ENCODE measurements at regions not wholly inside any gene's neighbourhood (a gene's known extent, or its start where the extent isn't known, plus 50 kb on each side); places are given as distances from the start of the nearest gene placed in this dataset.
A peak's percentile ranks its signal among the peaks of the same experiment; 100 is the strongest.

- H3K9ac ChIP-seq: no peak overlapping the region; a peak in 1 of 22 replicates
- H3K36me3 ChIP-seq: no peaks in the 10 kb centered on the region
- H3K4me1 ChIP-seq: peaks cover 62 to 83% (median 70%) of the 10 kb centered on the region in 10 experiments
- no peak overlapping the region for H3K4me3 ChIP-seq
- 0 out of 22 replicates have a peak overlapping the region, but pooled peaks of 1 of the 11 experiments have one; percentile 6 for H3K27ac ChIP-seq
- no peaks in the 10 kb centered on the region for H4K20me1 ChIP-seq
- H3K4me2 ChIP-seq: peak overlapping the region in 8 of 11 experiments; percentile 16 to 55 (median 34); a peak in 9 of 22 replicates
- no peak for TF ChIP-seq Cebpa-rat (IDR thresholded peaks at IDR 0.05)
- H3K27me3 ChIP-seq: no peaks in the 10 kb centered on the region
- H3K9me3 ChIP-seq (replicated peaks in 1 of 11): no peaks in the 10 kb centered on the region
Observed at GRCh38 chr7:134561-135256, 57.7 kb upstream of the FAM20C start.

DNA sequence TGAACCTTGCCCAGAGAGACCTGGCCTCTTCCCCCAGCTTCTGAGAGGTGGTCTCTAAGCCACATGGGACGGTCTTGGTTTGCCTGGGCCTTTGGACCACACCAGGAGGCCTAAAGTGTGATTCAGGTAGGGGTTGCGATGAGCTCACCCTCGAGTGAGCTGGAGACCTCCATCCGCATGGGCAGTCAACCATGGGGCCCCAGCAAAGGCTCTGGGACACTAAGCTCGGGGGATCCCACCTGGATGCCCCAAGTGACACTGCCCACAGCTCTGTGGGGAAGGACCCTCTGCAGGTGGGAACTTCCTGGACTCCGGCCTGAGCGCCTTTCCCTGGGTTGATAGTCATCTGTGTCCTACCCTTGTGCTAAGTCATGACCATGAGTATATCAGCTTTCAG is 57.1 kb upstream of the FAM20C start:
- H3K27me3 ChIP-seq: no peaks in the 10 kb centered on the region

DNA sequence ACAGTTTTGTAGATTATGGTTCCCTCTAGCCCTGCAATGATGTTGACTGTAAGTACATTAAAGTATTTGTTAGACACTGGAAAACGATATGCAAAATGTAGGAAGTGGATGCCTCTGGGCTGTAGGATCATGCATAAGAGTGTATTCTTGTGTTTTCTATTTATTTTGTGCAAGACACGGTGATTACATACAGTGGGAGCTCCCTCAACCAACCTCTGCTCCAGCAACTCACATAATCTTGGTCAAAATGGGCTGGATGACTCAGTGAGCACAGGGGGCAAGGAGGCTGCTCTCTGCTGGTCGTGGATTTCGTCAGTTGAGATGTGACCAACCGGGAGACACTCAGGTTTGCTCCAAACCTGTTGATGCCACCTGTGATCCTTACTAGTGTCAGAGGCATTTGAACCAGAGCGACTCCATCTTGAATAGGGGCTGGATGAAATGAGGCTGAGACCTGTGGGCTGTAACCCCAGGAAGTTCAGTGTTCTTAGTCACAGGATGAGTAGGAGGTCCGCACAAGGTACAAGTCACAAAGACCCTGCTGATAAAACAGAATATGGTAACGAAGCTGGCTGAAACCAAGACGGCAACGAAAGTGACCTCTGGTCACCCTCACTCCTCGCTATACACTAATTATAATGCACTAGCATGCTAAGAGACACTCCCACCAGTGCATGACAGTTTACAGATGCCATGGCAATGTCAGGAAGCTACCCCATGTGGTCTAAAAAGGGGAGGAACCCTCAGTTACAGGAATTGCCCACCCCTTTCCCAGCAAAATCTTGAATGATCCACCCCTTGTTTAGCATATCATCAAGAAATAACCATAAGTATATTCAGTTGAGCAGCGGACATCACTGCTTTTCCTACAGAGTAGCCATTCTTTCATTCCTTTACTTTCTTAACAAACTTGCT is 56.4 kb upstream of the FAM20C start:
- Histone ChIP-seq H3K9me3 (replicated peaks in 1 of 11) (no peaks in the 10 kb centered on the region), H3K4me2 (peak overlapping the region in 9 of 11 experiments; percentile 2 to 55 (median 32); a peak in 13 of 22 replicates), H3K36me3 (no peaks in the 10 kb centered on the region), H3K4me1 (peaks cover 51 to 74% (median 60%) of the 10 kb centered on the region in 10 experiments), H3K27ac (peak overlapping the region in 1 of 11 experiments; percentile 7; a peak in 1 of 22 replicates), H4K20me1 (no peaks in the 10 kb centered on the region), H3K4me3 (no peak overlapping the region), H3K27me3 (no peaks in the 10 kb centered on the region), H3K9ac (no peak overlapping the region)
- no peak for TF ChIP-seq Cebpa-rat (IDR thresholded peaks at IDR 0.05)

More for the DNA sequence above, 57.1 kb upstream of the FAM20C start:
- no peaks in the 10 kb centered on the region for H3K9me3 ChIP-seq (replicated peaks in 1 of 11)
- H3K4me1 ChIP-seq: peaks cover 58 to 81% (median 67%) of the 10 kb centered on the region in 10 experiments
- no peak for TF ChIP-seq Cebpa-rat (IDR thresholded peaks at IDR 0.05)
- H3K27ac ChIP-seq: no peak overlapping the region
- H3K9ac ChIP-seq: no peak overlapping the region
- H3K4me3 ChIP-seq: no peak overlapping the region
- no peaks in the 10 kb centered on the region for H4K20me1 ChIP-seq
- H3K4me2 ChIP-seq: peak overlapping the region in 9 of 11 experiments; percentile 9 to 55 (median 32); a peak in 13 of 22 replicates
- H3K36me3 ChIP-seq: no peaks in the 10 kb centered on the region

DNA sequence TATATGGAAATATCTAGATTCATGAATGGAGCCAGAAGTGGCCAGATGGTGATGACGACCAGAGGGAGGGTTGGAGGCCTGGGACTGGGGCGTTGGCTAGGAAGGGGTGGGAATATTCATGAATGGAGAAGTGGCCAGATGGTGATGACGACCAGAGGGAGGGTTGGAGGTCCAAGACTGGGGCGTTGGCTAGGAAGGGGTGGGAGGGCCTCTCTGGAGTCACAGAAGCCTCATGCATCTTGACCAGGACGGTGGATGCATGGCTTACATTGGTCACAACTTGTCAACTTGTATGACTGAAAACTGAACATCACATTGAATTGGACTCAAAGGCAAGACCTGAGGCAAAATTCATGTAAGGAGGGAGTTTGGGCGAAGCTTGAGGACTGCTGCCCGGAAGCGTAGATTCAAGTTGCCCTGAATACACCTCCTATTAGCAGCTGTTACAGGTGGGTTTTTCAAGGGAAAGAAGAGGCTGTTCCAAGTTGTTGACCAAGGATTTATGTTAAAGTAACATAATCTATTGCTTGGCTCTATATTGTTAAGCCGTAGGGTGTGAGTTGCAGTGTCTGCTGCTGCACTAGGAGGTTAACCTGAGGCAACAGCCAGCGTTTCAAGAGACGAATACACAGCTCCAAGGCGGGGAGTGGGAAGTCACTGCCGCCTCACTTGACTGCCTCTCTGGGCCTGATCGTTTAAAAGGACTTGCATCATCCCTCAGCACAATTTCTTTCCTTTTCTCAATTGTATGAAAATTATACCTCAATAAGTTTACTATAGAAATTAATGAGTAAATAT is 55.1 kb upstream of the FAM20C start:
- Histone ChIP-seq H3K9ac (no peak overlapping the region), H3K36me3 (no peaks in the 10 kb centered on the region), H3K4me3 (no peak overlapping the region), H3K9me3 (replicated peaks in 1 of 11) (no peaks in the 10 kb centered on the region), H3K4me1 (peaks cover 38 to 68% (median 50%) of the 10 kb centered on the region in 10 experiments), H3K27ac (peak overlapping the region in 3 of 11 experiments; percentile 4 to 18 (median 12); a peak in 3 of 22 replicates), H4K20me1 (no peaks in the 10 kb centered on the region), H3K27me3 (no peaks in the 10 kb centered on the region), H3K4me2 (peak overlapping the region; percentile 33 to 76 (median 62))
- 0 out of 22 replicates have a peak, but pooled peaks of 2 of the 11 experiments have one; percentile 9 to 38 for TF ChIP-seq Cebpa-rat (IDR thresholded peaks at IDR 0.05)

DNA sequence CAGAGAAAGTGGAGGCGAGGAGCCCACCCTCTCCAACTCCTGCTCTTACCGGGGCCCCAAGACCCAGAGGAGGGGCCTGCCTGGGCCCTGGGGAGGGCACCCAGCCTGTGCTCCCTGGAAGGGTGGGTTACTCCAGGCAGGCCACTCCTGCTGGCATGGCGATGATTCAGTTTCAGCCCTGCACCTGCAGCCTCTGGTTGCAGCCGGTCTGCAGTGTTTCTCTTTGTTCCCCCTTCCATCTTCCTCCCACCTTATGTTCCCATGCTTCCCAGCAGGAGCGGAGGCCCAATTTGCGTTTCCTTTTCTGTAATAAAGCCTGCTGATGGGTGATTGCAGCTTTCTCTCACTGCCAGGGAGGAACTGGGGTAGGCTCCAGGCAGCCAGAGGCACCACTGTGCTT is 53.2 kb upstream of the FAM20C start:
- H3K27ac ChIP-seq: peak overlapping the region in 5 of 11 experiments; percentile 10 to 28 (median 22); a peak in 3 of 22 replicates
- no peaks in the 10 kb centered on the region for H4K20me1 ChIP-seq
- no peaks in the 10 kb centered on the region for H3K9me3 ChIP-seq (replicated peaks in 1 of 11)
- H3K4me2 ChIP-seq: peak overlapping the region; percentile 48 to 78 (median 67)
- no peaks in the 10 kb centered on the region for H3K36me3 ChIP-seq
- no peak overlapping the region for H3K4me3 ChIP-seq
- no peaks in the 10 kb centered on the region for H3K27me3 ChIP-seq
- TF ChIP-seq Cebpa-rat (IDR thresholded peaks at IDR 0.05): no peak
- peak overlapping the region in 2 of 11 experiments; percentile 9 to 32; a peak in 3 of 22 replicates for H3K9ac ChIP-seq
- peaks cover 40 to 81% (median 60%) of the 10 kb centered on the region in 10 experiments for H3K4me1 ChIP-seq

DNA sequence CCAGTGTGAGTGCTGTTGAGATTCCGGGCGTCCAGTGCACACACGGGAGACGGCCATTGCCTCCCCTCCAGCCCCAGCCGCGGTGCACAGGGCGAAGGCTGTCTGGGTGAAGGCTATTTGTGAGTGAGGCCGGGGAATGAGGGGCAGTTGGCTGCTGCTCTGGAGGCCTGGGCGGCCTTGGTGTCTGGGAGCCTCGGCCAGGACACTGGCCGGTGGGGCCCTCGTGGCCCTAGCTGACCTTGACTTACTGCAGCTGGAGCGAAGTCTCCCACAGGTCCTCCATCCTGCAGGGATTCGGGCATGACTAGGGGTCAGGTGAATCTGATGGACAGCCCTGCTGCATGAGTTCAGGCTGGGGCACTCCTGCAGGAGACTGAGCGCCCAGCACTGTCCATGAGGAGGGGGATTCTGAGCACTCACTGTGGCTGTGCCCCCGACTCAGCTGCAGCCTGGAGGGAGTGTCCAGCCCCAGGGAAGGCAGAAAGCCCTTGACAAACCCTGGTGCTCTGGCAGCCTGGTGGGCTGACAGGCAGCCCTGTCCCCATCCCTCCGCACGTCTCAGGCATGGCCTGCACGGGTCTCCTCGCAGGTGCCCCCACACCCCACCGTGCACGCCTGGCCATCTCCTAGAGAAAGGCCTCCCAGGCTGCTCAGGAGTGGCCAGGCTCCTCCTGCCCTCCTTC is 52.7 kb upstream of the FAM20C start:
- Histone ChIP-seq H3K36me3 (no peaks in the 10 kb centered on the region), H4K20me1 (no peaks in the 10 kb centered on the region), H3K9ac (no peak overlapping the region), H3K27ac (peak overlapping the region in 1 of 11 experiments; percentile 10; a peak in 1 of 22 replicates), H3K9me3 (replicated peaks in 1 of 11) (no peaks in the 10 kb centered on the region), H3K4me2 (peak overlapping the region; percentile 48 to 78 (median 67)), H3K4me1 (peaks cover 46 to 87% (median 66%) of the 10 kb centered on the region in 10 experiments), H3K4me3 (no peak overlapping the region), H3K27me3 (no peaks in the 10 kb centered on the region)
- TF ChIP-seq Cebpa-rat (IDR thresholded peaks at IDR 0.05): no peak

DNA sequence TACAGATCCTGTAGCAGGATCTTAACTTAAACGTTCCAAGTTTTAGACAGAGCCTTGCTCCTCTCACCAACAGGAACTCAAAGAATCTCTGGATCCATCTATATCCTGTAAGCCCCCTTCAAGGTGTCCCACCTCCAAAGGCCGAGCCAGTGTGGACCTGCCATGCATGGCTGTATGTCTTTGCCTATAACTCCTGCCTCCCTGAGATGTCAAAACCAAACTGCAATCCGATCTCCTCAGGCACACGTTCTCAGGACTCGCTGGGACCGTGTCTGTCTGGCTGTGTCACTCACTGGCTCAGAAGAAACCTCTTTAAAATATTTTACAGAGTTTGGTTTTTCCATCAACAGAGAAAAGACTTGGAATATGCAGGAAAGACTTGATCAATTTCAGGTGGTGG is 51.4 kb upstream of the FAM20C start:
- Histone ChIP-seq H3K9ac (no peak overlapping the region), H3K36me3 (no peaks in the 10 kb centered on the region), H3K9me3 (replicated peaks in 1 of 11) (no peaks in the 10 kb centered on the region), H3K4me2 (no peak overlapping the region), H3K27me3 (no peaks in the 10 kb centered on the region), H3K4me1 (peaks cover 40 to 81% (median 60%) of the 10 kb centered on the region in 10 experiments), H4K20me1 (no peaks in the 10 kb centered on the region), H3K4me3 (no peak overlapping the region), H3K27ac (no peak overlapping the region)
- no peak for TF ChIP-seq Cebpa-rat (IDR thresholded peaks at IDR 0.05)
